CD4-positive, alpha-beta T cell (primary cell): ENCODE measurements at regions not wholly inside any gene's neighbourhood (a gene's known extent, or its start where the extent isn't known, plus 50 kb on each side); places are given as distances from the start of the nearest gene placed in this dataset.

ENCODE experiments used
- ATAC-seq: fragments of 200-7000 bp; cut with Tn5 transposase; one replicate; pipeline ENCODE4 v1.10.0; 2022; ENCODE audit warnings: mild to moderate bottlenecking; ENCODE audit not compliant: poor library complexity
- CTCF ChIA-PET: fragments of 350-600 bp; sonication (Branson Sonifier 250); formaldehyde crosslinking; loops from one replicate; lab custom pipeline; 2021; ENCODE audit warnings: antibody characterized with exemption, inconsistent platforms; lab: Charles Lee
- POLR2A ChIA-PET: fragments of 350-600 bp; sonication (Branson Sonifier 250); formaldehyde crosslinking; loops from one replicate; lab custom pipeline; 2021; ENCODE audit warnings: antibody characterized with exemption, inconsistent platforms; lab: Charles Lee
- DNase-seq, 14 experiments: peaks; one replicate each; pipeline ENCODE4 v3.0.0-alpha.2; 2013 to 2020; ENCODE audit warnings: mixed read lengths in 2 of 14
- H3K27ac ChIP-seq, 2 donors: one replicate each; pipeline versions ENCODE4 v1.5.1 to v1.7.0; 2013; ENCODE audit warnings: low read length in 2 of 2, low read depth in 1 of 2, mild to moderate bottlenecking in 1 of 2
- H3K27me3 ChIP-seq, 2 experiments: 1 replicate in 1 of 2; 2 replicates in 1 of 2; pipeline versions ENCODE4 v1.6.1 to v1.7.0; 2013; ENCODE audit warnings: low read length in 2 of 2, control low read depth in 1 of 2, mild to moderate bottlenecking in 1 of 2, moderate library complexity in 1 of 2; ENCODE audit not compliant: insufficient read depth in 2 of 2, control insufficient read depth in 1 of 2
- H3K36me3 ChIP-seq: one replicate; pipeline ENCODE4 v1.6.1; 2013; ENCODE audit warnings: low read length, control low read depth; ENCODE audit not compliant: insufficient read depth
- H3K4me1 ChIP-seq: one replicate; pipeline ENCODE4 v1.6.1; 2013; ENCODE audit warnings: low read length, control low read depth; ENCODE audit not compliant: insufficient read depth
- H3K4me3 ChIP-seq: one replicate; pipeline ENCODE4 v1.5.1; 2013; ENCODE audit warnings: mild to moderate bottlenecking, low read length, moderate library complexity
- H3K9me3 ChIP-seq, 2 experiments: 1 replicate in 1 of 2; 2 replicates in 1 of 2; pipeline versions ENCODE4 v1.6.1 to v1.7.0; 2013; ENCODE audit warnings: low read length in 2 of 2, mild to moderate bottlenecking in 2 of 2, control low read depth in 1 of 2, moderate library complexity in 1 of 2; ENCODE audit not compliant: control insufficient read depth in 1 of 2, insufficient read depth in 1 of 2
- H3K27ac Mint-ChIP-seq: one replicate; pipeline ENCODE4 v1.8.0; 2020; ENCODE audit warnings: mixed read lengths
- H3K27me3 Mint-ChIP-seq: one replicate; pipeline ENCODE4 v1.8.0; 2021; ENCODE audit warnings: mixed read lengths
- H3K36me3 Mint-ChIP-seq: one replicate; pipeline ENCODE4 v1.8.0; 2021; ENCODE audit warnings: low read depth, mixed read lengths
- H3K4me1 Mint-ChIP-seq: one replicate; pipeline ENCODE4 v1.8.0; 2021; ENCODE audit warnings: low read depth, mixed read lengths
- H3K4me3 Mint-ChIP-seq: one replicate; pipeline ENCODE4 v1.8.0; 2020; ENCODE audit warnings: mild to moderate bottlenecking, mixed read lengths
- H3K9me3 Mint-ChIP-seq: one replicate; pipeline ENCODE4 v1.8.0; 2020; ENCODE audit warnings: mixed read lengths
- intact Hi-C, 2 experiments: fragments of 100-400 bp; cut with DNase I in 1 of 2; cut with micrococcal nuclease in 1 of 2; formaldehyde crosslinking; loops; one replicate each; pipeline versions ENCODE4 v1.15.1 to v1.9.0; 2023 to 2025; cut with DNase I, micrococcal nuclease
- TF ChIP-seq, protein P1 (sequence below): fragments of 200-600 bp; IDR thresholded peaks from one replicate; pipeline ENCODE4 v1.8.0; 2022; ENCODE audit warnings: antibody characterized with exemption, mild to moderate bottlenecking

DNA sequence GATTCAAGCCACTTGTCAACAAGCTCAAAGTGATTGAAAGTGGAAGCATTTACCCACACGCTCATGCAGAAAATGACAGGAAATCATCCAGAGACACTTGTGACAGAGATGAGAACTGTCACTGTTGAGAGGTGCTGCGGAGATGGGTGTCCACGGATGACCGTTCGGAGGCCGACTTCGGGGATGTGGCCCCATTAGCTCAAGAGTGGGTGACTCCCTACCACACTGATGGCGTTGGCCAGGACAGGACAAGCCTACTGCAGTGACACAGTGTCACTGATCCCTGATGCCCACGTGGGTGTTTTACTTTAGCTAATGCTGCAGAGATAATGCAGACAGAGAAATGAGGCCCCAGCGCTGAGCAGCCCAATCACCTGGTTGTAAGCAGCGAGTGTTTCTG lies 81.5 kb upstream of the YWHAQ start:
- H3K4me3 ChIP-seq, result peak overlapping the region; percentile 22
- CTCF ChIA-PET, result interaction anchor here (0.7 kb wide), 1 partner anchor 17 kb away, joined by 3 read pairs; no protein-coding TSS in a partner anchor
- ATAC-seq (peak; percentile 66), DNase-seq (peak in 5 of 14 experiments; percentile 3 to 36 (median 30))
- H3K27me3 ChIP-seq, result no peaks in the 10 kb centered on the region
- POLR2A ChIA-PET, result interaction anchor here (0.7 to 1.7 kb wide), 6 partner anchors 9 to 157 kb away, joined by 3 to 7 read pairs (median 5); partner anchors contain the start of genes ADAM17 and YWHAQ
- peaks cover 34% of the 10 kb centered on the region for H3K4me1 ChIP-seq
- intact Hi-C loops, result no loop called here
- H3K36me3 ChIP-seq, result no peaks in the 10 kb centered on the region
- peaks cover 0 to 9% of the 10 kb centered on the region in 2 experiments for H3K9me3 ChIP-seq
- TF ChIP-seq, protein P1, sequence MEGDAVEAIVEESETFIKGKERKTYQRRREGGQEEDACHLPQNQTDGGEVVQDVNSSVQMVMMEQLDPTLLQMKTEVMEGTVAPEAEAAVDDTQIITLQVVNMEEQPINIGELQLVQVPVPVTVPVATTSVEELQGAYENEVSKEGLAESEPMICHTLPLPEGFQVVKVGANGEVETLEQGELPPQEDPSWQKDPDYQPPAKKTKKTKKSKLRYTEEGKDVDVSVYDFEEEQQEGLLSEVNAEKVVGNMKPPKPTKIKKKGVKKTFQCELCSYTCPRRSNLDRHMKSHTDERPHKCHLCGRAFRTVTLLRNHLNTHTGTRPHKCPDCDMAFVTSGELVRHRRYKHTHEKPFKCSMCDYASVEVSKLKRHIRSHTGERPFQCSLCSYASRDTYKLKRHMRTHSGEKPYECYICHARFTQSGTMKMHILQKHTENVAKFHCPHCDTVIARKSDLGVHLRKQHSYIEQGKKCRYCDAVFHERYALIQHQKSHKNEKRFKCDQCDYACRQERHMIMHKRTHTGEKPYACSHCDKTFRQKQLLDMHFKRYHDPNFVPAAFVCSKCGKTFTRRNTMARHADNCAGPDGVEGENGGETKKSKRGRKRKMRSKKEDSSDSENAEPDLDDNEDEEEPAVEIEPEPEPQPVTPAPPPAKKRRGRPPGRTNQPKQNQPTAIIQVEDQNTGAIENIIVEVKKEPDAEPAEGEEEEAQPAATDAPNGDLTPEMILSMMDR, result no peak
- H3K4me1 Mint-ChIP-seq, result peaks cover 17% of the 10 kb centered on the region
- H3K36me3 Mint-ChIP-seq, result no peaks in the 10 kb centered on the region
- peak overlapping the region; percentile 19 for H3K27ac Mint-ChIP-seq
- H3K27me3 Mint-ChIP-seq, result no peaks in the 10 kb centered on the region
- no peak overlapping the region for H3K27ac ChIP-seq
- H3K4me3 Mint-ChIP-seq, result peak overlapping the region; percentile 45
- H3K9me3 Mint-ChIP-seq, result no peaks in the 10 kb centered on the region

DNA sequence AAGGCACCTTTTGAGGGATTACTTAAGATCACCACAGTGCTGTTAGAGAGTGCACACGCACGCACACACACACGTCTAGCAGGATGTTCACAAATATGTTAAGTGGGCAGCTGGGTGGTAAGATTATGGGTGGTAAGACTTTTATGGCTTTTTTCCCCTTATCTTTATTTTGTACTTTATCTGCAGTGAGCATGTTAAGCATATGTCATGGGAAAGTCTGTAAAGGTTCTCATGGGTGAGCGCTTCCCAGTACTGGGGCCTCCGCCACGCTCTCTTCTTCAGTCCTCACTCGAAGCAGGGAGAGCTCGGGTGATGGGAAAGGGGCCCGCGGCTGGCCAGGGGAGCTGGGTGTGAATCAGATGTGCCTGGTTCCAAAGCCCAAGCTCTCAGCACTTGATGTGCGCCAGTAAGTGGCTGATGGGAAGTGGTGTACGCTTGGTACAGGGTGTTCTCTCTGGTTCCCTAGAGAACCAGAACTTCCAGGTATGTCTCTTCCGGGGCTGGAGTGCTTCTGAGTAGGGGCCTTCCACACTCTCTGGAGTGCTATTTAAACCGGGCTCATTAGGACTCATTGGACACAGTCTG lies 83.9 kb upstream of the YWHAQ start:
- Mint-ChIP-seq H3K9me3 (no peaks in the 10 kb centered on the region), H3K36me3 (no peaks in the 10 kb centered on the region), H3K27ac (no peak overlapping the region), H3K27me3 (no peaks in the 10 kb centered on the region), H3K4me3 (no peak overlapping the region), H3K4me1 (peaks cover 10% of the 10 kb centered on the region)
- Histone ChIP-seq H3K27me3 (no peaks in the 10 kb centered on the region), H3K27ac (no peak overlapping the region), H3K36me3 (no peaks in the 10 kb centered on the region), H3K4me1 (peaks cover 16% of the 10 kb centered on the region), H3K4me3 (no peak overlapping the region), H3K9me3 (peaks cover 0 to 4% of the 10 kb centered on the region in 2 experiments)
- TF ChIP-seq, protein P1, result no peak
- DNase-seq (no peak), ATAC-seq (no peak)
- POLR2A ChIA-PET, result interaction anchor here (1.3 kb wide), 1 partner anchor 11 kb away, joined by 3 read pairs; no protein-coding TSS in a partner anchor
- intact Hi-C loops, result no loop called here
- CTCF ChIA-PET, result no interaction called here

DNA sequence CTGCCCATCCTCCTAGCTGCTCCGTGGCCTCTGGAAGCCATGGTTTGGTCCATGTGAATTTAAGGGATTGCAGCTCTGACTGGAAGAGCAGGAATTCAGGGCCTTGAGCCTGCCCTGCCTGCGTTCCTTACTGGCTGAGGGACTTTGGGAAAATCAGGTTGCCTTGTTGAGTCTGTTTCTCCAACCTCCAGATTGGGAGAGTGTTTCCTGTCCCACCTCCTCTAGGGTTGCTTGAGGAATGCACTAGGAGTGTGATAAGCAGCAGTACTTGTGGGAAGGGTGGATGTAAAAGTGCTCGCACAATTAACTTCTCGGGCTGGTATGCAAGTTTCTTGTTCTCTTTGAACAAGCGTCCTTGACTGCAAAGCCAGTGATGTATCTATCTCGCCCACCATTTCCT lies 84.4 kb upstream of the YWHAQ start:
- DNase-seq (no peak), ATAC-seq (no peak)
- POLR2A ChIA-PET, result no interaction called here
- H3K9me3 Mint-ChIP-seq, result no peaks in the 10 kb centered on the region
- H3K4me1 ChIP-seq, result peaks cover 14% of the 10 kb centered on the region
- intact Hi-C loops, result no loop called here
- TF ChIP-seq, protein P1, result no peak
- no peaks in the 10 kb centered on the region for H3K27me3 Mint-ChIP-seq
- no peak overlapping the region for H3K4me3 ChIP-seq
- no peaks in the 10 kb centered on the region for H3K27me3 ChIP-seq
- no peaks in the 10 kb centered on the region for H3K36me3 ChIP-seq
- no peak overlapping the region for H3K27ac ChIP-seq
- peaks cover 10% of the 10 kb centered on the region for H3K4me1 Mint-ChIP-seq
- H3K27ac Mint-ChIP-seq, result no peak overlapping the region
- no peaks in the 10 kb centered on the region for H3K9me3 ChIP-seq
- CTCF ChIA-PET, result no interaction called here
- H3K36me3 Mint-ChIP-seq, result no peaks in the 10 kb centered on the region
- no peak overlapping the region for H3K4me3 Mint-ChIP-seq
